Neural progenitor cell (in vitro differentiated cells): ENCODE measurements at regions not wholly inside any gene's neighbourhood (a gene's known extent, or its start where the extent isn't known, plus 50 kb on each side); places are given as distances from the start of the nearest gene placed in this dataset.

Source experiments
- DNase-seq: peaks from one replicate; pipeline ENCODE4 v3.0.0-alpha.2; 2016; ENCODE audit warnings: low spot score
- H2AFZ ChIP-seq: fragments of 200-600 bp; sonication (generic); replicated peaks from 2 replicates; pipeline ENCODE4 v1.6.1; 2016; ENCODE audit warnings: antibody characterized with exemption
- H3F3A ChIP-seq: fragments of 200-600 bp; sonication (generic); 2 replicates; pipeline ENCODE4 v1.6.1; 2016; ENCODE audit warnings: antibody characterized with exemption, low read depth
- H3K27ac ChIP-seq: fragments of 200-600 bp; sonication (generic); 2 replicates; pipeline ENCODE4 v1.5.1; 2016; ENCODE audit warnings: mild to moderate bottlenecking
- H3K27me3 ChIP-seq: fragments of 200-600 bp; sonication (generic); 2 replicates; pipeline ENCODE4 v1.6.1; 2016; ENCODE audit warnings: mild to moderate bottlenecking, moderate library complexity
- H3K36me3 ChIP-seq: fragments of 200-600 bp; sonication (generic); 2 replicates; pipeline ENCODE4 v1.5.1; 2016
- H3K4me1 ChIP-seq: fragments of 200-600 bp; sonication (generic); 2 replicates; pipeline ENCODE4 v1.6.1; 2016; ENCODE audit warnings: mixed run types
- H3K4me2 ChIP-seq: fragments of 200-600 bp; sonication (generic); 2 replicates; pipeline ENCODE4 v1.6.1; 2016
- H3K4me3 ChIP-seq: fragments of 200-600 bp; sonication (generic); 2 replicates; pipeline ENCODE4 v1.5.1; 2016
- H3K79me2 ChIP-seq: fragments of 200-600 bp; sonication (generic); 2 replicates; pipeline ENCODE4 v1.6.1; 2016; ENCODE audit warnings: low read depth
- H3K9ac ChIP-seq: fragments of 200-600 bp; sonication (generic); 2 replicates; pipeline ENCODE4 v1.6.1; 2016
- H3K9me3 ChIP-seq: fragments of 200-600 bp; sonication (generic); 2 replicates; pipeline ENCODE4 v1.5.1; 2016; ENCODE audit warnings: low read depth
- H4K20me1 ChIP-seq: fragments of 200-600 bp; sonication (generic); 2 replicates; pipeline ENCODE4 v1.6.1; 2016; ENCODE audit warnings: low read depth
- H3K27ac Mint-ChIP-seq: 3 replicates; pipeline ENCODE4 v1.8.0; 2021; ENCODE audit warnings: mixed read lengths
- H3K27me3 Mint-ChIP-seq: 2 replicates; pipeline ENCODE4 v1.8.0; 2022; ENCODE audit warnings: low read depth, mild to moderate bottlenecking, inconsistent platforms, moderate library complexity, mixed read lengths; ENCODE audit not compliant: insufficient read depth
- H3K36me3 Mint-ChIP-seq: 3 replicates; pipeline ENCODE4 v1.8.0; 2021; ENCODE audit warnings: mixed read lengths
- H3K4me1 Mint-ChIP-seq: 3 replicates; pipeline ENCODE4 v1.8.0; 2021; ENCODE audit warnings: mixed read lengths
- H3K4me3 Mint-ChIP-seq: 3 replicates; pipeline ENCODE4 v1.8.0; 2021; ENCODE audit warnings: mild to moderate bottlenecking, moderate library complexity, mixed read lengths
- H3K9me3 Mint-ChIP-seq: 3 replicates; pipeline ENCODE4 v1.8.0; 2020; ENCODE audit warnings: mixed read lengths
- CTCF ChIP-seq: fragments of 200-600 bp; sonication (generic); IDR thresholded peaks from 2 replicates; pipeline ENCODE4 v1.5.1; 2017; ENCODE audit warnings: antibody characterized with exemption, mild to moderate bottlenecking
- EZH2 ChIP-seq: fragments of 200-600 bp; sonication (generic); IDR thresholded peaks from 2 replicates; pipeline ENCODE4 v1.6.1; 2017; ENCODE audit warnings: antibody characterized with exemption, mild to moderate bottlenecking, moderate library complexity
- EZH2phosphoT487 ChIP-seq: fragments of 200-600 bp; sonication (generic); IDR thresholded peaks from 2 replicates; pipeline ENCODE4 v1.6.1; 2017; ENCODE audit warnings: antibody characterized with exemption

- H3K27me3 ChIP-seq: no peaks in the 10 kb centered on the region
- no peak overlapping the region for H2AFZ ChIP-seq
- H3K4me1 Mint-ChIP-seq: no peaks in the 10 kb centered on the region
- no peaks in the 10 kb centered on the region for H3F3A ChIP-seq
- no peaks in the 10 kb centered on the region for H3K36me3 Mint-ChIP-seq
- H3K79me2 ChIP-seq: no peaks in the 10 kb centered on the region
- H4K20me1 ChIP-seq: no peaks in the 10 kb centered on the region
- no peak overlapping the region for H3K9ac ChIP-seq
- H3K27ac ChIP-seq: no peak overlapping the region
- peaks cover 2% of the 10 kb centered on the region for H3K27me3 Mint-ChIP-seq
- H3K27ac Mint-ChIP-seq: no peak overlapping the region
- TF ChIP-seq CTCF: no peak
- no peak for TF ChIP-seq EZH2
- no peak for TF ChIP-seq EZH2phosphoT487
- H3K9me3 ChIP-seq: no peaks in the 10 kb centered on the region
- H3K36me3 ChIP-seq: no peaks in the 10 kb centered on the region
- H3K4me1 ChIP-seq: no peaks in the 10 kb centered on the region
- H3K4me2 ChIP-seq: no peak overlapping the region
- no peak overlapping the region for H3K4me3 Mint-ChIP-seq
- DNase-seq: no peak
- H3K4me3 ChIP-seq: no peak overlapping the region
- H3K9me3 Mint-ChIP-seq: no peaks in the 10 kb centered on the region
These were observed 123.4 kb upstream of the LYPLAL1 start for GRCh38 chr1:219050086-219050821.

- no peak overlapping the region for H3K4me2 ChIP-seq
- no peaks in the 10 kb centered on the region for H3K27me3 ChIP-seq
- no peak overlapping the region for H2AFZ ChIP-seq
- no peaks in the 10 kb centered on the region for H3K9me3 ChIP-seq
- no peak for TF ChIP-seq CTCF
- no peak for TF ChIP-seq EZH2phosphoT487
- no peak for TF ChIP-seq EZH2
- H3K79me2 ChIP-seq: no peaks in the 10 kb centered on the region
- H3K9me3 Mint-ChIP-seq: no peaks in the 10 kb centered on the region
- no peaks in the 10 kb centered on the region for H3K4me1 Mint-ChIP-seq
- H3K27ac ChIP-seq: no peak overlapping the region
- H4K20me1 ChIP-seq: no peaks in the 10 kb centered on the region
- H3K9ac ChIP-seq: no peak overlapping the region
- H3K4me1 ChIP-seq: no peaks in the 10 kb centered on the region
- H3K27ac Mint-ChIP-seq: no peak overlapping the region
- H3K27me3 Mint-ChIP-seq: peaks cover 4% of the 10 kb centered on the region
- H3K36me3 ChIP-seq: no peaks in the 10 kb centered on the region
- no peak for DNase-seq
- H3K4me3 ChIP-seq: no peak overlapping the region
- H3K4me3 Mint-ChIP-seq: no peak overlapping the region
- H3K36me3 Mint-ChIP-seq: no peaks in the 10 kb centered on the region
- H3F3A ChIP-seq: no peaks in the 10 kb centered on the region
These were observed 122.9 kb upstream of the LYPLAL1 start for GRCh38 chr1:219050822-219051125.

GRCh38 chr1:219051547-219051946 lies 122.1 kb upstream of the LYPLAL1 start:
- Histone ChIP-seq H3K27ac (no peak overlapping the region), H3K9ac (no peak overlapping the region), H3K36me3 (no peaks in the 10 kb centered on the region), H2AFZ (no peak overlapping the region), H3K4me3 (no peak overlapping the region), H3K9me3 (no peaks in the 10 kb centered on the region), H3K4me1 (no peaks in the 10 kb centered on the region), H4K20me1 (no peaks in the 10 kb centered on the region), H3K4me2 (no peak overlapping the region), H3K79me2 (no peaks in the 10 kb centered on the region), H3K27me3 (no peaks in the 10 kb centered on the region), H3F3A (no peaks in the 10 kb centered on the region)
- TF ChIP-seq EZH2phosphoT487: no peak
- no peak for TF ChIP-seq EZH2
- no peak for TF ChIP-seq CTCF
- Mint-ChIP-seq H3K27me3 (peaks cover 5% of the 10 kb centered on the region), H3K27ac (no peak overlapping the region), H3K9me3 (no peaks in the 10 kb centered on the region), H3K36me3 (no peaks in the 10 kb centered on the region), H3K4me1 (no peaks in the 10 kb centered on the region), H3K4me3 (no peak overlapping the region)
- DNase-seq: no peak
